ENCODE measurements at regions not wholly inside any gene's neighbourhood (a gene's known extent, or its start where the extent isn't known, plus 50 kb on each side); places are given as distances from the start of the nearest gene placed in this dataset.
"Not testable (repeated sequence)": the region's sequence is repeated elsewhere in the genome, so short reads cannot be mapped to it uniquely, and the experiment has no call there.

DNA sequence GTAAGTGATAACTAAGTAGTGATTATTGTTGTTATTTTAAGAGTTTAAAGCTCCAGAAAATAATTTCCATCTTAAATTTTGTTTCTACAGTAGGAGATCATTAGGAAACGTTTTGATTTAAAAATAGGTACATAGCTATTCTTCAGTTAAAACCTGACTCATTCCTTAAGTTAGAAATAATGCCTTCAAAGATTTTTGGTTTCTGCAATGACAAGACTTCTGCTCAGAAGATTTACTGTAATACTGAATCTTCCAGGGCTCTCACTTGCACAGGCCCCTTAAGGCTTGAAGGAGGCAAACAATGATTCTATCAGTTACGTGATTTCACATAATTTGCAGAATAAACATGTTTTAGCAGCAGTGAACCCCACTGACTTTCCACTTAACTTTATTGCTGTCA lies 333.7 kb downstream of the RAD51AP2 start:
- no peak for DNase-seq

GRCh38 chr2:17182399-17182798 lies 335.8 kb downstream of the RAD51AP2 start:
- DNase-seq: no peak

- no peak for DNase-seq
Observed at GRCh38 chr2:17181051-17181752, 337.0 kb downstream of the RAD51AP2 start.

DNA sequence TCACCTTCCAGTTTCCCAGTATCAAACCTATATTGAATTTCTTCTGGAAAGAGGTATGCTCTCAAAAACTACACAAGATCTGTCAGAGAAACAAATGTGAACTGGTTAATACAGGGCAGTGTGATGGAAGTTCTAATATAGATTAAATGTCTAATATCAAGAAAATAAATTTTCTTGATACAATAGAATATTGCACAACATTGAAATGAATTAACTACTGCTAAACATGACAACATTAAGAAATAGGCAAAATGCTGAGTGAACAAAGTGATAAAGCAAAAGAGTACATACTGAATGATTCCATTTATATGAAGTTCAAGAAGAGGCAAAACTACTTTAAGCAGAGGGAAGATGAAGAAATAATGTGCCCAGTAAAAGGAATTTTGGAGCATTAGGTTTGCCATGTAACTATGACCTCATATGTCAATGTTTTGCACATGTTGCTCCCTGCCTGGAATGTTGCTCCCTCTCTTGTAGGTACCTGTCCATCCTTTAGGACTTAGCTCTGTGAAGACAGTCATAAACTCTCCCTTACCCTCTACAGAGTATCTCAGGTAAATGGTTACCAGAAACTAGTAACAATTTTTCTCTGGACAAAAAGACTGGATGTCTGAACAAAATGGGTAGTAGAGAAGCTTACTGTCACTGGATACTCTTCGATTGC lies 339.0 kb downstream of the RAD51AP2 start:
- no peak for DNase-seq

GRCh38 chr2:17177088-17177487 lies 341.2 kb downstream of the RAD51AP2 start:
- no peak for DNase-seq

- DNase-seq: peak; percentile 48
Observed at GRCh38 chr2:17171446-17172049, 346.7 kb downstream of the RAD51AP2 start.

- peak; percentile 55 for DNase-seq
Observed at GRCh38 chr2:17166506-17166905, 351.7 kb downstream of the RAD51AP2 start.

DNA sequence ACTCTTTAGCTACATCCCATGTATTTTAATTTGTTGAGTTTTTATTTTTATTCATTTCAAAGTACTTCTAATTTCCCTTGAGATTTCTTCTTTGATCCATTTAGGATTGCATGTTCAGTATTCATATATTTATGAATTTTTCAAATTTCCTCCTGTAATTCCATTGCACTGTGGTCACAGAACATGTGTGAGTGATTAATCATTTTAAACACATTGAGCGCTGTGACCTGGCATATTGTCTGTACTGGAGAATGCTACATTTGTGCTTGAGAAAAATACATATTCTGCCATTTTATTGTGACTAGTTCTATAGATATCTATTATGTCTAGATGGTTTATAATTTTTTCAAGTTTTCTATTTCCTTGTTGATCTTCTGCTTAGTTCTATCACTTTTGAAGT lies 353.7 kb downstream of the RAD51AP2 start:
- DNase-seq: no peak

DNA sequence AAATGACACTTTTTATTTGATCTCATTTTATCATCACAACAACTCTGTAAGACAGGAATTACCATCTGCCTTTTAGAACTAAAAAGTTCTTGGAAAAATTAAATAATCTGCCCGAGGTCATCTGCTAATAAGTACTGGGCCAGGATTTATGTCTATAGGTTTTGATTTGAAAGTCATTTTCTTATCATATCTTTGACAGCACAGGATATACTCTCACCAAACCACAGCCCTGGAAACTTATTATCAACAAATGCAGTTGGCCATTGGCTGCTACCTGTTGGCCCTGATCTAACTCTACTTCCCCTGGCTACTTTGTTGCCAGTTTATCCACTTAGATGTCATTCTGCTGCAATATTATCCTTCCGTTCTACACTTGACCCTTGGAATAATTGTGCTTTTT lies 354.6 kb downstream of the RAD51AP2 start:
- DNase-seq: no peak

GRCh38 chr2:17162713-17163112 lies 355.5 kb downstream of the RAD51AP2 start:
- DNase-seq: no peak

DNA sequence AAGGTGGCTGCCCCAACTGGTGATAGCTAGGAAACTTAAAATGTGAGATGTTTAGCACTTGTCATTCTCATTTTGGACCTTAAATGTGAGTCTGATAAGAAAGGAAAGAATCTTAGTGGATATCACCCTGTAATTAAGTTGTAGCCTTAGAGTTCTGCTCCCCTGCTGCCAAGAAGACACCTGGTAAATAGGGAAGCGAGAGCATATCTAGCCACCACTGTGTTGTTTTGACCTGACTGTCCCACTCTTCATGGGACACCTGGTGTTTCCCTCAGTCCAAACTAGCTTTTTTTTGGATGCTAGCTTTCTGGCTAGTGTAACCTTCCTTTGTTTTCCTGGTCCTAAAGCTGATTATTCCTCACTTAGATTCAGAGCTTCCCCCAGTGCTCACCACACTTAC lies 357.6 kb downstream of the RAD51AP2 start:
- no peak for DNase-seq

GRCh38 chr2:17156086-17156485 lies 362.2 kb downstream of the RAD51AP2 start:
- no peak for DNase-seq

DNA sequence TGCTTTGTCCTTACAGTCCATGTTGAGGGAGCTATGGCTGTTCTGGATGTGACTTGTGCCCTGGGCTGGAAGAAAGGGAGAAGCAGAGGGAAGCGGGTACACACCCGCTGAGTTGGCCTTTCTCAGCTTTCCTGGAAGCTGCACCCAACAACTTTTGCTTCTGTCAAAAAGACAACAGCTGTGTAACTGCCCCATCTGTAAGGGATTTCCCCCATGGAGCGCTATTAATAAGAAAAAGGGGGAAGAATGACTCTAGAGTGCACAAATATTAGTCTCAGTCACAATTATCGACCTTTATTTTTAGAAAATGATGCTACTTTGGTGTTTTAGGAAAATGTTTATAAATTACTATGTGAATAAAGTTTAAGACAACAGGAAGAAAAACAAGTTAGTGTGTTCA lies 368.3 kb downstream of the RAD51AP2 start:
- no peak for DNase-seq

- peak; percentile 3 for DNase-seq
Observed at GRCh38 chr2:17148407-17149145, 369.7 kb downstream of the RAD51AP2 start.

DNA sequence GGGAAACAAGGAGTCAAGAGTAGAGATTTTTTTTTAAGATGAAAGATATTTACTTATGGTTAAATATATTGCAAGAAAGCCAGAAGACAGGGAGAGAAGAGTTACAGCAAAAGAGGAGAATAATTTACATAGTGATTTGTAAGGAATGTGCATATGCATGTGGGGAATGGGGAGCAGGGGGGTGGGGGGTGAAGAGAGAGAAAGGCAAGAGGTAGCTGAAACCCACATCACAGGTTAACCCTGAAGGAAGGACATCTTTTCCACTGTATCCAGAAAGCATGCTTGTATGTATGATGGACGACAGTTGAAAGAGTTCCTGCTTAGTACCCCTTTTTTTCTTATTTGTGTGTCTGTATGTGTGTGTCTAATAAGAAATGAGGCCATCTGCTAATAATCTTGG lies 371.9 kb downstream of the RAD51AP2 start:
- DNase-seq: no peak

GRCh38 chr2:17136877-17137276 lies 381.4 kb downstream of the RAD51AP2 start:
- DNase-seq: no peak

- no peak for DNase-seq
Observed at GRCh38 chr2:17136231-17136630, 382.0 kb downstream of the RAD51AP2 start.

DNA sequence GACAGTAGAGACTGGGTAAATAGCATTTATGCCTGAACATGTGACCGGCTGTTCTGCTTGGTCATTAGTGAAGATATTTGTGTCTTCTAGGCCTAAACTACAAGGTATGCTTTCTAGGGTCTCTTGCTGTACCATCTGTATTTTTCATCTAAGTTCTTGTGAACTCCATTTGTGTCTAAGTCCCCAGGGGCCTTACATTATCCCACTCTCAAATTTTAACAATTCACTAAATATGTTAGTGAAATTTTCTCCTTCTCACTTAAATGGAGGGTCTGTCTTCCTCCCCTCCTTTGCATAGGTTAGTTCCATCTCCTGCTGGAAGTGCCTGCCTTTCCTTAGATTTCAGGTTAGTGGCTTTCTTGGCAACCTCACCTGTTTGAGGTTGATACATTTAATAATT lies 382.6 kb downstream of the RAD51AP2 start:
- DNase-seq: no peak

DNA sequence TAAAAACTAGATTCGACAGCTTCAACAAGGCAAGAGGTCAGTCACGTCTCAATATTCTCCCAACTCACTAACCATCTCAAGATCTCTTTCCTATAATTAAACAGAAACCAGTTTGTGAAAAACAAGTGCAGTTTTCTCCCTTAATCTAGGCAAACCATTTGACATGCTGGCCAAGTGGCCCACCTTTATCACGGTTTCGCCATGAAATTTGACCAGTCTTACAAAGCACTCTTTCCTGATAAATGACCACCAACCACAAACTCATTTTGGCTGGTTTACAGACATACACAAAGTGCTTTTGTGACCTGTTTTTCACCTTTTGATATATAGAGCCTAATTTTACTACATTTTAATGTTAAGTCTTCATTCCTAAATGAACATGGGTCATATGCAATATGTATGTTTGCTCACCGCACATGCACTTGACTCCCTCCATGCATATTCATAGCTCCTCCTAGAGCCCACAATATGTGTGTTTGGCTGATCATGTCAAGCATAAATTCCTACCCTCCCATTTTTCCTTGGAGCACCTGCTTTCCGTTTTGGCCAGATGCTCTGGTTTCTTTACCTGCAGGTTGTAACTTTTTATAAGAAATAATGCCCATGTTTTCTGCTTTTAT lies 385.1 kb downstream of the RAD51AP2 start:
- no peak for DNase-seq

DNA sequence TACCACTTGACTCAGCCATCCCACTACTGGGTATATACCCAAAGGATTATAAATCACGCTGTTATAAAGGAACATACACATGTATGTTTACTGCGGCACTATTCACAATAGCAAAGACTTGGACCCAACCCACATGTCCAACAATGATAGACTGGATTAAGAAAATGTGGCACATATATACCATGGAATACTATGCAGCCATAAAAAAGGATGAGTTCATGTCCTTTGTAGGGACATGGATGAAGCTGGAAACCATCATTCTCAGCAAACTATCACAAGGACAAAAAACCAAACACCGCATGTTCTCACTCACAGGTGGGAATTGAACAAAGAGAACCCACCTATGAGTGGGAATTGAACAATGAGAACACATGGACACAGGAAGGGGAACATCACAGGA lies 387.6 kb downstream of the RAD51AP2 start:
- not testable (repeated sequence) for DNase-seq

GRCh38 chr2:17125989-17126620 lies 392.1 kb downstream of the RAD51AP2 start:
- DNase-seq: no peak

GRCh38 chr2:17124575-17125318 lies 393.5 kb downstream of the RAD51AP2 start:
- no peak for DNase-seq
